GM12878 (cell line): ENCODE measurements at regions not wholly inside any gene's neighbourhood (a gene's known extent, or its start where the extent isn't known, plus 50 kb on each side); places are given as distances from the start of the nearest gene placed in this dataset.

Experiments used
- ATAC-seq: fragments of 200-7000 bp; cut with Tn5 transposase; 3 replicates; pipeline ENCODE4 v1.9.1; 2020; ENCODE audit warnings: mild to moderate bottlenecking, moderate library complexity
- BruUV-seq: library from RNA; stranded (reverse); fragments of 400-500 nt; replicated peaks from 2 replicates; lab custom pipeline; 2021; lab: Mats Ljungman, UMichigan
- CTCF ChIA-PET: fragments of 300-600 bp; sonication (Branson Sonifier 250); formaldehyde crosslinking; extraction: SDS; loops from one replicate; lab custom pipeline; 2021; ENCODE audit warnings: inconsistent platforms; lab: Yijun Ruan, JAX
- POLR2A ChIA-PET: fragments of 350-600 bp; formaldehyde crosslinking; extraction: SDS; loops from one replicate; lab custom pipeline; 2021; ENCODE audit warnings: inconsistent platforms; lab: Charles Lee
- RAD21 ChIA-PET: fragments of 300-600 bp; sonication (Branson Sonifier 250); formaldehyde crosslinking; loops from one replicate; lab custom pipeline; 2023; ENCODE audit warnings: antibody characterized with exemption; ENCODE audit not compliant: unreplicated experiment; lab: Charles Lee
- SMC1A ChIA-PET: fragments of 300-600 bp; sonication (Branson Sonifier 250); formaldehyde crosslinking; loops from one replicate; lab custom pipeline; 2023; ENCODE audit not compliant: unreplicated experiment, uncharacterized antibody; lab: Charles Lee
- DNase-seq: peaks from one replicate; pipeline ENCODE4 v3.0.0-alpha.2; 2011; ENCODE audit warnings: low read depth, low spot score
- FAIRE-seq: peaks from 3 replicates; lab custom pipeline; 2011; peaks lifted over from hg19 to GRCh38; lab: Jason Lieb, UNC
- H2AFZ ChIP-seq: 2 replicates; pipeline ENCODE4 v1.6.0; 2011; ENCODE audit warnings: low read depth, low read length, control low read depth; ENCODE audit not compliant: control insufficient read depth
- H3K27ac ChIP-seq: 2 replicates; pipeline ENCODE4 v1.5.1; 2011; ENCODE audit warnings: control low read depth; ENCODE audit not compliant: control insufficient read depth, insufficient read depth
- H3K27me3 ChIP-seq, 2 experiments: replicated peaks in 1 of 2; 2 replicates each; pipeline versions ENCODE4 v1.6.0 to v1.6.1; 2011; ENCODE audit warnings: low read length in 1 of 2; ENCODE audit not compliant: control insufficient read depth in 2 of 2, insufficient read depth in 2 of 2
- H3K36me3 ChIP-seq, 2 experiments: 2 replicates each; pipeline ENCODE4 v1.5.1; 2011; ENCODE audit warnings: low read length in 1 of 2; ENCODE audit not compliant: control insufficient read depth in 2 of 2, insufficient read depth in 2 of 2
- H3K4me1 ChIP-seq: 2 replicates; pipeline ENCODE4 v1.6.1; 2011; ENCODE audit warnings: mild to moderate bottlenecking, low read length, moderate library complexity, mixed read lengths; ENCODE audit not compliant: control insufficient read depth, insufficient read depth
- H3K4me2 ChIP-seq: 2 replicates; pipeline ENCODE4 v1.6.0; 2011; ENCODE audit warnings: control low read depth; ENCODE audit not compliant: control insufficient read depth, insufficient read depth
- H3K4me3 ChIP-seq: fragments of 200-600 bp; sonication (generic); 2 replicates; pipeline ENCODE4 v1.5.1; 2016
- H3K79me2 ChIP-seq: 2 replicates; pipeline ENCODE4 v1.6.0; 2011; ENCODE audit warnings: low read length; ENCODE audit not compliant: control insufficient read depth, insufficient read depth
- H3K9ac ChIP-seq: 2 replicates; pipeline ENCODE4 v1.8.0; 2011; ENCODE audit warnings: low read length, control low read depth, mixed read lengths; ENCODE audit not compliant: control insufficient read depth, insufficient read depth
- H3K9me3 ChIP-seq: replicated peaks from 3 replicates; pipeline ENCODE4 v1.5.1; 2011; ENCODE audit warnings: mild to moderate bottlenecking, low read length; ENCODE audit not compliant: control insufficient read depth, insufficient read depth
- H4K20me1 ChIP-seq: 2 replicates; pipeline ENCODE4 v1.6.0; 2011; ENCODE audit not compliant: control insufficient read depth, insufficient read depth
- BCL11A ChIP-seq: IDR thresholded peaks from 2 replicates; pipeline ENCODE4 v1.6.1; 2011; ENCODE audit warnings: low read depth, low read length
- EP300 ChIP-seq, 2 experiments: fragments of 150-350 bp in 1 of 2; IDR thresholded peaks; 2 replicates each; pipeline ENCODE4 v1.6.1; 2011 to 2012; ENCODE audit warnings: low read depth in 2 of 2, low read length in 2 of 2, borderline replicate concordance in 1 of 2, improper control_type of control experiment in 1 of 2, inconsistent platforms in 1 of 2; ENCODE audit not compliant: control insufficient read depth in 1 of 2
- MTA3 ChIP-seq: IDR thresholded peaks from 2 replicates; pipeline ENCODE4 v1.6.1; 2012; ENCODE audit warnings: low read length, inconsistent platforms, borderline replicate concordance
- NBN ChIP-seq: fragments of 450-650 bp; IDR thresholded peaks from 2 replicates; pipeline ENCODE4 v1.6.1; 2016
- NFYA ChIP-seq: IDR thresholded peaks from 2 replicates; pipeline ENCODE4 v1.6.1; 2011; ENCODE audit warnings: low read depth, mild to moderate bottlenecking, low read length, improper control_type of control experiment, borderline replicate concordance
- NR2F1 ChIP-seq: fragments of 450-650 bp; conservative IDR thresholded peaks from 2 replicates; pipeline ENCODE4 v1.6.1; 2017; ENCODE audit warnings: mild to moderate bottlenecking
- RAD51 ChIP-seq: fragments of 450-650 bp; IDR thresholded peaks from 2 replicates; pipeline ENCODE4 v1.6.1; 2016; ENCODE audit warnings: moderate library complexity, mild to moderate bottlenecking, inconsistent platforms
- RB1 ChIP-seq: fragments of 450-650 bp; formaldehyde crosslinking; IDR thresholded peaks from 2 replicates; pipeline ENCODE4 v1.6.1; 2017; ENCODE audit warnings: mild to moderate bottlenecking, borderline replicate concordance
- STAT1 ChIP-seq: fragments of 450-650 bp; conservative IDR thresholded peaks from 2 replicates; pipeline ENCODE4 v1.6.1; 2014; ENCODE audit warnings: antibody characterized with exemption, mild to moderate bottlenecking
- TARDBP ChIP-seq: IDR thresholded peaks from 2 replicates; pipeline ENCODE4 v1.6.1; 2016; ENCODE audit warnings: borderline replicate concordance
- TCF12 ChIP-seq: IDR thresholded peaks from 2 replicates; pipeline ENCODE4 v1.6.1; 2011; ENCODE audit warnings: low read depth, mild to moderate bottlenecking, low read length
- ZBED1 ChIP-seq: IDR thresholded peaks from 2 replicates; pipeline ENCODE4 v1.6.1; 2016; ENCODE audit warnings: borderline replicate concordance
- whole genome bisulfite sequencing: methylation state at CpG from one replicate; pipeline ENCODE4 v1.1.6; 2016; ENCODE audit warnings: low lambda C conversion rate; ENCODE audit not compliant: insufficient replicate concordance, insufficient coverage; ENCODE audit errors: missing lambda C conversion rate; 5-methylcytosine and 5-hydroxymethylcytosine counted together
- in situ Hi-C: fragments of 300-500 bp; cut with MboI; formaldehyde crosslinking; loops from 9 replicates; pipeline ENCODE4 v1.14.3; 2018; ENCODE audit warnings: mixed read lengths
- intact Hi-C: fragments of 100-400 bp; cut with micrococcal nuclease; formaldehyde crosslinking; loops from one replicate; pipeline ENCODE4 v1.14.2; 2022; ENCODE audit not compliant: unreplicated experiment
- TF ChIP-seq, protein P1 (sequence below): fragments of 450-650 bp; IDR thresholded peaks from 2 replicates; pipeline ENCODE4 v1.6.1; 2017; ENCODE audit warnings: low read depth, mild to moderate bottlenecking, moderate library complexity
- TF ChIP-seq, protein P2 (sequence below): fragments of 450-650 bp; IDR thresholded peaks from 2 replicates; pipeline ENCODE4 v1.6.1; 2018; ENCODE audit warnings: borderline replicate concordance, mild to moderate bottlenecking; ENCODE audit not compliant: partially characterized antibody

DNA sequence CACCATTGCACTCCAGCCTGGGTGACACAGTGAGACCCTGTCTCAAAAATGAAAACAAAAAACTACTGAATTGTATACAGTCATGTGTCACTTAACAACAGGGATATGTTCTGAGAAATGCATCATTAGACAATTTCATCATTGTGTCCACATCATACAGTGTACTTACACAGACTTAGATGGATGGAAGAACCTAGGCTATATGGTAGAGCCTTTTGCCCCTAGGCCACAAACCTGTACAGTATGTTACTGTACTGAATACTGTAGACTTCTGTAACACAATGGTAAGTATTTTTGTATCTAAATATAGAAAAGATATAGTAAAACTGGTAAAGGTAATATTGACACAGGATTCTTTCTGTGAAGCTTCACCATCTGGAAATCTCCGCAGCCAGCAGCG is 81.7 kb downstream of the KBTBD2 start:
- WGBS, result 82% methylated on average over 2 of the region's 2 CpGs

More for the DNA sequence above, 81.7 kb downstream of the KBTBD2 start:
- Histone ChIP-seq H3K9me3 (no peaks in the 10 kb centered on the region), H3K27ac (no peak overlapping the region), H3K4me2 (no peak overlapping the region), H3K9ac (no peak overlapping the region), H2AFZ (no peak overlapping the region), H3K4me1 (no peaks in the 10 kb centered on the region), H3K4me3 (no peak overlapping the region), H3K79me2 (no peaks in the 10 kb centered on the region), H4K20me1 (no peaks in the 10 kb centered on the region), H3K27me3 (no peaks in the 10 kb centered on the region), H3K36me3 (no peaks in the 10 kb centered on the region)
- ChIA-PET CTCF (no interaction called here), POLR2A (no interaction called here), RAD21 (no interaction called here), SMC1A (no interaction called here)
- no TSS peak for BruUV-seq
- intact Hi-C loops (no loop called here), in situ Hi-C loops (no loop called here)
- ATAC-seq (no peak), DNase-seq (no peak), FAIRE-seq (no peak)
- no peak for TF ChIP-seq TARDBP
- no peak for TF ChIP-seq NR2F1
- TF ChIP-seq MTA3, result no peak
- TF ChIP-seq BCL11A, result no peak
- no peak for TF ChIP-seq RAD51
- TF ChIP-seq TCF12, result no peak
- TF ChIP-seq NFYA, result no peak
- no peak for TF ChIP-seq RB1
- TF ChIP-seq STAT1, result no peak
- no peak for TF ChIP-seq ZBED1
- no peak for TF ChIP-seq EP300 (IDR thresholded peaks at IDR 0.05; ENCODE audit: borderline replicate concordance in 1 of 2, control insufficient read depth in 1 of 2, low read depth in 2 of 2, low read length in 2 of 2)
- TF ChIP-seq, protein P1, sequence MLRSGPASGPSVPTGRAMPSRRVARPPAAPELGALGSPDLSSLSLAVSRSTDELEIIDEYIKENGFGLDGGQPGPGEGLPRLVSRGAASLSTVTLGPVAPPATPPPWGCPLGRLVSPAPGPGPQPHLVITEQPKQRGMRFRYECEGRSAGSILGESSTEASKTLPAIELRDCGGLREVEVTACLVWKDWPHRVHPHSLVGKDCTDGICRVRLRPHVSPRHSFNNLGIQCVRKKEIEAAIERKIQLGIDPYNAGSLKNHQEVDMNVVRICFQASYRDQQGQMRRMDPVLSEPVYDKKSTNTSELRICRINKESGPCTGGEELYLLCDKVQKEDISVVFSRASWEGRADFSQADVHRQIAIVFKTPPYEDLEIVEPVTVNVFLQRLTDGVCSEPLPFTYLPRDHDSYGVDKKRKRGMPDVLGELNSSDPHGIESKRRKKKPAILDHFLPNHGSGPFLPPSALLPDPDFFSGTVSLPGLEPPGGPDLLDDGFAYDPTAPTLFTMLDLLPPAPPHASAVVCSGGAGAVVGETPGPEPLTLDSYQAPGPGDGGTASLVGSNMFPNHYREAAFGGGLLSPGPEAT, result no peak
- TF ChIP-seq, protein P2, sequence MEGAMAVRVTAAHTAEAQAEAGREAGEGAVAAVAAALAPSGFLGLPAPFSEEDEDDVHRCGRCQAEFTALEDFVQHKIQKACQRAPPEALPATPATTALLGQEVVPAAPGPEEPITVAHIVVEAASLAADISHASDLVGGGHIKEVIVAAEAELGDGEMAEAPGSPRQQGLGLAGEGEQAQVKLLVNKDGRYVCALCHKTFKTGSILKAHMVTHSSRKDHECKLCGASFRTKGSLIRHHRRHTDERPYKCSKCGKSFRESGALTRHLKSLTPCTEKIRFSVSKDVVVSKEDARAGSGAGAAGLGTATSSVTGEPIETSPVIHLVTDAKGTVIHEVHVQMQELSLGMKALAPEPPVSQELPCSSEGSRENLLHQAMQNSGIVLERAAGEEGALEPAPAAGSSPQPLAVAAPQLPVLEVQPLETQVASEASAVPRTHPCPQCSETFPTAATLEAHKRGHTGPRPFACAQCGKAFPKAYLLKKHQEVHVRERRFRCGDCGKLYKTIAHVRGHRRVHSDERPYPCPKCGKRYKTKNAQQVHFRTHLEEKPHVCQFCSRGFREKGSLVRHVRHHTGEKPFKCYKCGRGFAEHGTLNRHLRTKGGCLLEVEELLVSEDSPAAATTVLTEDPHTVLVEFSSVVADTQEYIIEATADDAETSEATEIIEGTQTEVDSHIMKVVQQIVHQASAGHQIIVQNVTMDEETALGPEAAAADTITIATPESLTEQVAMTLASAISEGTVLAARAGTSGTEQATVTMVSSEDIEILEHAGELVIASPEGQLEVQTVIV, result no peak
- TF ChIP-seq NBN, result no peak
